ENCODE measurements at regions not wholly inside any gene's neighbourhood (a gene's known extent, or its start where the extent isn't known, plus 50 kb on each side); places are given as distances from the start of the nearest gene placed in this dataset.

DNA sequence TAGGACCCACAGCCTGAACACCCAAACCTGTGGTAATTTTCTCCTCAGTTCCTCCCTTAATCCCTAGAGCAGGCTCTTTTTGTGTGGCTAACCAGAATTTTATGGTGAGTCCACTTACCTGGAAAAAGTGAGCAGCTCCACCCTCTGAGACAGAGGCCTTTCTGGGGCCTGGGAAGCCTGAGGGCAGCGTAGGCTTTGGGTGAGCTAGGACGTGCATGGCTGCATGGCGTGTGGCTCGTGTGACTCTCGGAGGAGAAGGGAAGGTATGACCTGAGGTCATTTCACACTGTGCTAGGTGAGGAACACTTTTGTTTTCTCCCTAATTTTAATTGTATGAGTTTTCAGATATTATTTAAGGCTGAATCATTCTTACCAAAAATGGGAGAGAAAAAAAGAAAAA is 73.5 kb upstream of the DYNAP start:
- TF ChIP-seq, protein P1, sequence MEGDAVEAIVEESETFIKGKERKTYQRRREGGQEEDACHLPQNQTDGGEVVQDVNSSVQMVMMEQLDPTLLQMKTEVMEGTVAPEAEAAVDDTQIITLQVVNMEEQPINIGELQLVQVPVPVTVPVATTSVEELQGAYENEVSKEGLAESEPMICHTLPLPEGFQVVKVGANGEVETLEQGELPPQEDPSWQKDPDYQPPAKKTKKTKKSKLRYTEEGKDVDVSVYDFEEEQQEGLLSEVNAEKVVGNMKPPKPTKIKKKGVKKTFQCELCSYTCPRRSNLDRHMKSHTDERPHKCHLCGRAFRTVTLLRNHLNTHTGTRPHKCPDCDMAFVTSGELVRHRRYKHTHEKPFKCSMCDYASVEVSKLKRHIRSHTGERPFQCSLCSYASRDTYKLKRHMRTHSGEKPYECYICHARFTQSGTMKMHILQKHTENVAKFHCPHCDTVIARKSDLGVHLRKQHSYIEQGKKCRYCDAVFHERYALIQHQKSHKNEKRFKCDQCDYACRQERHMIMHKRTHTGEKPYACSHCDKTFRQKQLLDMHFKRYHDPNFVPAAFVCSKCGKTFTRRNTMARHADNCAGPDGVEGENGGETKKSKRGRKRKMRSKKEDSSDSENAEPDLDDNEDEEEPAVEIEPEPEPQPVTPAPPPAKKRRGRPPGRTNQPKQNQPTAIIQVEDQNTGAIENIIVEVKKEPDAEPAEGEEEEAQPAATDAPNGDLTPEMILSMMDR (IDR thresholded peaks at IDR 0.05), result no peak
- TF ChIP-seq GABPA (IDR thresholded peaks at IDR 0.05; ENCODE audit: low read depth) (no peak), SIN3A (IDR thresholded peaks at IDR 0.05; ENCODE audit: borderline replicate concordance, low read depth, low read length) (no peak), EZH2phosphoT487 (IDR thresholded peaks at IDR 0.05; ENCODE audit: borderline replicate concordance, low read depth) (no peak)

Measured in SK-N-SH (cell line).